ENCODE measurements at regions not wholly inside any gene's neighbourhood (a gene's known extent, or its start where the extent isn't known, plus 50 kb on each side); places are given as distances from the start of the nearest gene placed in this dataset.

DNA sequence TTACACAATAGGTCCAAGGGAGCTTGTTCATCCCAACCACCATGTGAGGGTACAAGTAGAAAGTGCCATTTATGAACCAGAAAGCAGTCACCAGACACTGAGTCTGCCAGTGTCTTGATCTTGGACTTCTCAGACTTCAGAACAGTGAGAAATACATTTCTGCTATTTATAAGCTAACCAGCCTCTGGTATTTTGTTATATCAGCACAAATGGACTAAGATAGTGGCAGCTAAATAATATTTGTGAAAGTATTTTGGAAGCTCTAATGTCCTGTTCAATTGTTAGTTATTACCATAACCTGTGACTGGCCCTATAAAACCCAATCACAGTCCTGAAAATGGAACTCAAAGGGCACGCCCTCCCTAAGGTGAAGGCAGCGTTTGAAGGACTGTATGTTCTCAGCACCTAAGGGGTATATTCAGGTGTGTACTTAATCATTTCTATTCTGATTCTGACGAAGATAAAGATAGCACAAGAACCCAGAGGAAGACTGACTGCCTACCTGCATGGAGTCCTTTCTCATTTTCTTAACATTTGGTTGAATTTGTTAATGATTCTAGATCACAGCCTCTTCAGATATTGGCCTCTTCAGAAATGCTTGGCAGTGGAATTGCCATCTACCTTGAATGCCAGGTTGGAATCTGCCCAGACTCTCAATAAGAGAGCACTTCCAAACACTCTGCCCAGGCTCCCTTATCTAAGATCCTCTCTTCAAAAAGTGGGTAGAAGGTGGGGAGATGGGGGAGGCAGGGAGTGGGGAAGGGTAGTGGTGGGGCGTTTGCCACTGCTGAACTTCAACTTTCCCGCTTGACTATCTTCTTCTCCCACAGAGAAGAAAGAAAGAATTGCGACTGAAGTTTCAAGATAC lies 104.0 kb upstream of the PPP2R5A start:
- DNase-seq (ENCODE audit: extremely low read depth, low read depth), result no peak
- TF ChIP-seq, protein P1, sequence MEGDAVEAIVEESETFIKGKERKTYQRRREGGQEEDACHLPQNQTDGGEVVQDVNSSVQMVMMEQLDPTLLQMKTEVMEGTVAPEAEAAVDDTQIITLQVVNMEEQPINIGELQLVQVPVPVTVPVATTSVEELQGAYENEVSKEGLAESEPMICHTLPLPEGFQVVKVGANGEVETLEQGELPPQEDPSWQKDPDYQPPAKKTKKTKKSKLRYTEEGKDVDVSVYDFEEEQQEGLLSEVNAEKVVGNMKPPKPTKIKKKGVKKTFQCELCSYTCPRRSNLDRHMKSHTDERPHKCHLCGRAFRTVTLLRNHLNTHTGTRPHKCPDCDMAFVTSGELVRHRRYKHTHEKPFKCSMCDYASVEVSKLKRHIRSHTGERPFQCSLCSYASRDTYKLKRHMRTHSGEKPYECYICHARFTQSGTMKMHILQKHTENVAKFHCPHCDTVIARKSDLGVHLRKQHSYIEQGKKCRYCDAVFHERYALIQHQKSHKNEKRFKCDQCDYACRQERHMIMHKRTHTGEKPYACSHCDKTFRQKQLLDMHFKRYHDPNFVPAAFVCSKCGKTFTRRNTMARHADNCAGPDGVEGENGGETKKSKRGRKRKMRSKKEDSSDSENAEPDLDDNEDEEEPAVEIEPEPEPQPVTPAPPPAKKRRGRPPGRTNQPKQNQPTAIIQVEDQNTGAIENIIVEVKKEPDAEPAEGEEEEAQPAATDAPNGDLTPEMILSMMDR (IDR thresholded peaks at IDR 0.05; ENCODE audit: low read depth, low read length), result no peak

DNA sequence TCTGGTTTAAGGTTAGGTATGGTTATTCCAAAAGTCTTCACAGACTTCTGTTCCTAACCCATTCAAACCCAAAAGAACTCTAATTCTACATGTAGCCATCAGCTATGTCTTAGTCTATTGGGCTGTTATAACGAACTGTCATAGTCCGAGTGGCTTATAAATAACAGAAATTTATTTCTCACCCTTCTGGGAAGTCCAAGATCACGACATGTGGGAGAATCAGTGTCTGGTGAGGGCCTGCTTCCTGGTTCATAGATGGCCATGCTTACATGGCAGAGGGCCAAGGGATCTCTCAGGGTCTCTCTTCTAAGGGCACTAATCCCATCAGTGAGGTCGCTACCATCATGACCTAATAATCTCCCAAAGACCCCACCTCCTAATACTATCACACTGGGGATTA lies 103.0 kb upstream of the PPP2R5A start:
- DNase-seq (ENCODE audit: extremely low read depth, low read depth), result no peak
- TF ChIP-seq, protein P1 (IDR thresholded peaks at IDR 0.05; ENCODE audit: low read depth, low read length), result no peak

DNA sequence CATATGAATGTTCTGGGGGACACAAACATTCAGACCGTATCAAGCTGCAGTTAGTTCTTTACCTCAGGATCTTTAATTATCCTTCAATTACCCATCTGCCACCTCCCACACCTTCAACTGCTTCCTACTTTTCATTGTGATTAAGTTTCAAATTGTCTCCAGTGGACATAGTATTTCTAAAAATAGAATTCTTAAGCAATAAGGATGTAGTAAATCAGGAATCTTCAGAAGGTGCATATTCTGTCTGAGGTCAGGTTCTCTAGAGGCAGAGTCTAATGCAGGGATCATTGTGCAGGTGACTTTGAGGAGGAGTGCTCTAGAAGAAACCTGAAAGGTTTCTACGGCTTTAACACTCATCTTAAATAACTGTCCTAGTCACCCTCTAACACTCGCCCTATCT lies 102.6 kb upstream of the PPP2R5A start:
- TF ChIP-seq, protein P1 (IDR thresholded peaks at IDR 0.05; ENCODE audit: low read depth, low read length), result no peak
- DNase-seq (ENCODE audit: extremely low read depth, low read depth), result no peak

DNA sequence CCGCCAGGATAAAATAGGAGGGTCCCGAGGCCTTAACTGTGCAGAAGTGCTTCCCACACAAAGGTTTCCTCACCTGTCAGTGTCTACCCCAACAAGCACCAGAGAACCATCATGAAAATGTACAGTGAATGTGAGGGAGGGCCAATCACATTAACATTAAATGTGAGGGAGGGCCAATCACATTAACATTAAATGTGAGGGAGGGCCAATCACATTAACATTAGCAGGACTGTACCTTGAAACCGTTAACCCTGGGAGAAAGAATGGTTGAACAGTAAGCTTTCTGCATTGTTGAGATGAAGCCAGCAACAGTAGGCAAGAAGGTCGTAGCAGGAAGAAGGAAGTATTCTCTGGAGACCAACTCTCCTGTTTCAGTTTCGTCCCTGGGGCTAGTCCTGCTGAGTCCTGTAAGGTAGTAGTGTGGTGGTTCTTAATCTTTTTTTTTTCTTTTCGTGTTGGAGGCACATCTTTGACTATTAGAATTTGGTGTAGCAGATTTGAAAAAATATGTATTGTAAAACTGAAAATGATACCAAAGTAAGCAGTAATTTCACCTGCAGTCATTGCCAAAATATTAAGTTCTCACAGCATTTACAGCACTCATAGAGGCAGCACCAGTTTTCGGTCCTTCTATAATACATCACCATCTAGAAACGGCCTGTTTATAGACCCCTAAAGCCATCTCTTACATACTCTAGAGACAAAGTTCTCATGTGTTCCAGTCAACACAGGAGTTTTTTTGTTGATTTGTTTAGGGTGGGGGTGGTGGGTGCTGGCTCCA lies 98.6 kb upstream of the PPP2R5A start:
- DNase-seq (ENCODE audit: extremely low read depth, low read depth), result no peak
- TF ChIP-seq, protein P1 (IDR thresholded peaks at IDR 0.05; ENCODE audit: low read depth, low read length), result no peak

DNA sequence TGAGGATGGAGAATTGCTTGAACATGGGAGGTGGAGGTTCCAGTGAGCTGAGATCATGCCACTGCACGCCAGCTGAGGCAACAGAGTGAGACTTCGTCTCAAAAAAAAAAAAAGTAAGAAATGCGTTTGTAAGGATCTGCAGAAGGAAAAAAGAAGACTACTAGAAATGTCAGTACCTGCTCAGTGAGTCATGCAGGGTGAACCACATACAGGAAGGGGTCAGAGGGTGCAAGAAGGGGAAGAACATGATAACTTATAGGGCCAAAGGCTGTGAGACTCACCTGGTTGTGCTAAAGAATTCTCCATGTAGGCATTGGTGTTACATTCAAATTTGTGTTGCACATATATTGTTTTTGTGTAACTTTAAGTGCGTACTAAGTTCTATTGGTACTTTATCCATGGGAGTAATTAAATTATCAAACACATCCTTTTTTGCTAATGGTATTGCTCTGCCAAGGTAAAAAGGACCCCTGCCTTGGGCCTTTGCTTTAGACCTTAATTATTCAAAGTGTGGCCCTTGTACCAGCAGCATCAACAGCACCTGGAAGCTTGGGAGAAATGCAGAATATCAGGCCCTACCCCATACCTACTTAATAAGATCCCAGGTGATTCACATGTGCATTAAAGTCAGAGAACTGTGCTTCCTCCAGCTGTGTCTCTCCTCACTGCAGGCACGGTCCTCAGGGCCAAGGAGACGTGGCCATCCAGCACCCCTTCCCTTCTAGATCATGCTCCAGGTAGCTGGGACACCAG lies 96.4 kb upstream of the PPP2R5A start:
- TF ChIP-seq, protein P1 (IDR thresholded peaks at IDR 0.05; ENCODE audit: low read depth, low read length), result no peak
- DNase-seq (ENCODE audit: extremely low read depth, low read depth), result no peak

DNA sequence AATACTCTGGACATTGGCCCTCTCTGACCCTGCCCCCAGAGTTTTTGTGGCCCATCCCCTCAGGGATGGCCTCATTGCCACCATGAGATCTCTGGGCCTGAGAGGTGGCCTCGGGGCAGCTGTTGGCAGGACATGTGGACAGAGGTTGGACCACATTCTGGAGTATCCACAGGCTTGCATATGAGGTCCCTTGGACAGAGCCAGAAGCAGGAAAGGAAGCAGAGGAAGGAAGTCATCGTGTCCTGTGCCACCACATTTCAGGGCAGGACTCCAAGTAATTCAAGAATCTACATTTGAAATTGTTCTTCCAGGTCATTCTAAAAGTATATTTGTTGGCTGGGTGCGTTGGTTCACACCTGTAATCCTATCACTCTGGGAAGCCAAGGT lies 95.9 kb upstream of the PPP2R5A start:
- no peak for DNase-seq (ENCODE audit: extremely low read depth, low read depth)
- TF ChIP-seq, protein P1 (IDR thresholded peaks at IDR 0.05; ENCODE audit: low read depth, low read length), result no peak

All from AG09319 (cell line).